ENCODE measurements at regions not wholly inside any gene's neighbourhood (a gene's known extent, or its start where the extent isn't known, plus 50 kb on each side); places are given as distances from the start of the nearest gene placed in this dataset.

- TF ChIP-seq POLR2A (IDR thresholded peaks at IDR 0.05) (no peak), CTCF (IDR thresholded peaks at IDR 0.05) (no peak)
Measured at GRCh38 chr2:15786901-15787300, 153.4 kb upstream of the MYCN start.

Measured in Peyer's patch (tissue), 4 donors.